Gastroesophageal sphincter (tissue), 4 donors: ENCODE measurements at regions not wholly inside any gene's neighbourhood (a gene's known extent, or its start where the extent isn't known, plus 50 kb on each side); places are given as distances from the start of the nearest gene placed in this dataset.
"Not testable (repeated sequence)": the region's sequence is repeated elsewhere in the genome, so short reads cannot be mapped to it uniquely, and the experiment has no call there.

Source experiments
- ATAC-seq: fragments of 150-250 bp; one replicate; pipeline ENCODE4 v1.9.1; 2016; ENCODE audit warnings: mild to moderate bottlenecking, moderate library complexity
- H3K27ac ChIP-seq, 4 donors: fragments of 200-600 bp; sonication (generic) in 3 of 4; 1 replicate in 3 of 4; 2 replicates in 1 of 4; pipeline ENCODE4 v1.5.1; 2016 to 2019
- H3K27me3 ChIP-seq: fragments of 200-600 bp; sonication (generic); one replicate; pipeline ENCODE4 v1.5.1; 2019
- H3K36me3 ChIP-seq, 2 donors: fragments of 200-600 bp; sonication (generic); one replicate each; pipeline ENCODE4 v1.5.1; 2019; ENCODE audit warnings: control low read depth in 1 of 2
- H3K4me1 ChIP-seq, 3 donors: fragments of 200-600 bp; sonication (generic); 1 replicate in 2 of 3; 2 replicates in 1 of 3; pipeline ENCODE4 v1.5.1; 2016 to 2019; ENCODE audit warnings: control low read depth in 2 of 3
- H3K4me3 ChIP-seq, 2 donors: fragments of 200-600 bp; sonication (generic); one replicate each; pipeline ENCODE4 v1.5.1; 2019; ENCODE audit warnings: mild to moderate bottlenecking in 1 of 2, moderate library complexity in 1 of 2
- H3K9me3 ChIP-seq, 3 donors: fragments of 200-600 bp; sonication (generic); one replicate each; pipeline ENCODE4 v1.5.1; 2017 to 2019; ENCODE audit warnings: control low read depth in 2 of 3
- WGBS, 2 donors: methylation state at CpG; one replicate each; pipeline ENCODE4 v1.1.5; 2018; ENCODE audit warnings: low coverage in 1 of 2; 5-methylcytosine and 5-hydroxymethylcytosine counted together

- not testable (repeated sequence) for H3K9me3 ChIP-seq, H3K36me3 ChIP-seq, H3K4me1 ChIP-seq, H3K4me3 ChIP-seq, ATAC-seq, H3K27ac ChIP-seq, H3K27me3 ChIP-seq
- WGBS, 2 donors: 20% methylated on average over 1 of the region's 30 CpGs; no CpG with 5 or more reads in 1 of the 2 donors
These were observed 297.4 kb downstream of the CACNA1B start for GRCh38 chr9:138174954-138175353.

DNA sequence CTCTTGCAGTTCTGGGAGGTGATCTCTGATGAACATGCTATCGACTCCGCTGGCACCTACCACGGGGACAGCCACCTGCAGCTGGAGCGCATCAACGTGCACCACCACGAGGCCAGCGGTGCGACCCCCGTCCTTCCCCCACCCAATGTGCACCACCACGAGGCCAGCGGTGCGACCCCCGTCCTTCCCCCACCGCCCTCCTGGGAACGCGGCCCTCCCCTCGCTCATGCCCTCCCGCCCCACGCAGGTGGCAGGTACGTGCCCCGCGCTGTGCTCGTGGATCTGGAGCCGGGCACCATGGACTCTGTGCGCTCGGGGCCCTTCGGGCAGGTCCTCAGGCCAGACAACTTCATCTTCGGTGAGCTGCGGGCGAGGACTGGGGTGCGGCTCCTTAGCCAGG, 297.8 kb downstream of the CACNA1B start:
- not testable (repeated sequence) for H3K36me3 ChIP-seq, H3K27ac ChIP-seq, H3K9me3 ChIP-seq, H3K4me1 ChIP-seq, H3K4me3 ChIP-seq, ATAC-seq, H3K27me3 ChIP-seq
- no CpG with 5 or more reads among the region's 31 CpGs for WGBS, 2 donors

DNA sequence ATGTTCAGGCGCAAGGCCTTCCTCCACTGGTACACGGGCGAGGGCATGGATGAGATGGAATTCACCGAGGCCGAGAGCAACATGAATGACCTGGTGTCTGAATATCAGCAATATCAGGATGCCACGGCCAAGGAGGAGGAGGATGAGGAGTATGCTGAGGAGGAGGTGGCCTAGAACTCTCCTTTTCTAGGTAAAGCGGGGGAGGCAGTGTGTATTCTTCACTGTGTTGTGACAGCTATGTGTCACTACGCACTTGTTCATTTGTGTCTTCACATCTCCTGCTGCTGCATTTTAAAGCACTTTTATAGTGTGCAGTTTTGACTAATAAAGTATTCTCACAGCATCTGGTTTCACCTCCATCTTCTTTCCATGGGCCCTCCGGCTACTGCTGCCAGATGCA, 299.5 kb downstream of the CACNA1B start:
- H3K9me3 ChIP-seq, H3K27me3 ChIP-seq, H3K4me1 ChIP-seq, H3K27ac ChIP-seq, H3K36me3 ChIP-seq, ATAC-seq, H3K4me3 ChIP-seq: not testable (repeated sequence)
- 82 to 96% methylated on average over 2 to 7 of the region's 9 CpGs for WGBS, 2 donors

- H3K4me1 ChIP-seq, H3K27me3 ChIP-seq, ATAC-seq, H3K4me3 ChIP-seq, H3K36me3 ChIP-seq, H3K27ac ChIP-seq, H3K9me3 ChIP-seq: not testable (repeated sequence)
- WGBS, 2 donors: no CpG with 5 or more reads among the region's 4 CpGs
These were observed 301.4 kb downstream of the CACNA1B start for GRCh38 chr9:138179003-138179402.

DNA sequence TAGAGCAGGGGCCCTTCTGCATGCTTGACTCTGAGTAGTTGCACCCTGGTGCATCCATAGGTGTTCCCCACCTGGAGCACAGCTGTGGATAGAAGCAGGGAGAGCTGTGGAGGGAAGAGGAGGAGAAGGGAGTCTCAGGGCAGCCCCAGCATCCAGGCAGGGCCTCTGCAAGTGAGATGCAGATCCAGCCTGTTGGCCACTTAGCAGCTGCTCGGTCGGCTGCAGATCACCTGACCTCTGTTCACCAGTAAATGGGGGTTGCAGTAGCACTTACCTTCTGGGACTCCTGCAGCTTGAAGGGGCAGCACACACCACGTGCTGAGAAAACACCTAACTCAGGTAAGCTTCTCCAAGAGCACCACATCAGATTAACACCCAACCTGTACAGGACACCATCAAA, 302.1 kb downstream of the CACNA1B start:
- H3K4me1 ChIP-seq, ATAC-seq, H3K36me3 ChIP-seq, H3K27ac ChIP-seq, H3K9me3 ChIP-seq, H3K27me3 ChIP-seq, H3K4me3 ChIP-seq: not testable (repeated sequence)
- 44% methylated on average over 3 of the region's 3 CpGs; no CpG with 5 or more reads in 1 of the 2 donors for WGBS, 2 donors

GRCh38 chr9:138181963-138182362, 304.4 kb downstream of the CACNA1B start:
- not testable (repeated sequence) for H3K36me3 ChIP-seq, H3K27ac ChIP-seq, H3K4me3 ChIP-seq, ATAC-seq, H3K4me1 ChIP-seq, H3K27me3 ChIP-seq, H3K9me3 ChIP-seq
- 44 to 71% methylated on average over 1 of the region's 1 CpG for WGBS, 2 donors

- H3K4me1 ChIP-seq, H3K36me3 ChIP-seq, H3K27me3 ChIP-seq, H3K9me3 ChIP-seq, H3K4me3 ChIP-seq, H3K27ac ChIP-seq, ATAC-seq: not testable (repeated sequence)
- WGBS, 2 donors: 61% methylated on average over 3 of the region's 9 CpGs; no CpG with 5 or more reads in 1 of the 2 donors
These were observed 319.6 kb downstream of the CACNA1B start for GRCh38 chr9:138197156-138197555.

DNA sequence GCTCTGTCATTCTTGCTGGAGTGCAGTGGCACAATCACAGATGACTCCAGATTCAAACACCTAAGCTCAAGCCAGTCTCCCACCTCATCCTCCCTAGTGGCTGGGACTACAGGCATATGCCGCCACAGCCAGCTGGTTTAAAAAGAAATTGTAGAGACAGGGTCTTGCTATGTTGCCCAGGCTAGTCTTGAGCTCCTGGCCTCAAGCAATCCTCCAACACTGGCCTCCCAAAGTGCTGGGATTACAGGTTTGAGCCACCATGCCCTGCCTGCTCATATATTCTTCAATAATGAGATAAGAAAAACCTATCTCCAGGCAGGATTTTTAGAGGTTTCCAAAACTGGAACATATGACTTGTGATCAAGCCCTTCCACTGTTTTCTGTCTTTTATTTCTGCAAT, 321.4 kb downstream of the CACNA1B start:
- H3K27ac ChIP-seq, H3K27me3 ChIP-seq, ATAC-seq, H3K4me3 ChIP-seq, H3K9me3 ChIP-seq, H3K4me1 ChIP-seq, H3K36me3 ChIP-seq: not testable (repeated sequence)
- 90% methylated on average over 1 of the region's 1 CpG; no CpG with 5 or more reads in 1 of the 2 donors for WGBS, 2 donors

GRCh38 chr9:138199917-138200316, 322.3 kb downstream of the CACNA1B start:
- H3K27ac ChIP-seq, H3K4me1 ChIP-seq, H3K4me3 ChIP-seq, ATAC-seq, H3K27me3 ChIP-seq, H3K9me3 ChIP-seq, H3K36me3 ChIP-seq: not testable (repeated sequence)
- WGBS, 2 donors: 80% methylated on average over 10 of the region's 12 CpGs; no CpG with 5 or more reads in 1 of the 2 donors

GRCh38 chr9:138200481-138201142, 323.0 kb downstream of the CACNA1B start:
- H3K4me1 ChIP-seq, H3K27ac ChIP-seq, H3K36me3 ChIP-seq, H3K27me3 ChIP-seq, ATAC-seq, H3K4me3 ChIP-seq, H3K9me3 ChIP-seq: not testable (repeated sequence)
- no CpG with 5 or more reads among the region's 11 CpGs for WGBS, 2 donors

- H3K36me3 ChIP-seq, H3K27ac ChIP-seq, H3K27me3 ChIP-seq, H3K4me1 ChIP-seq, ATAC-seq, H3K9me3 ChIP-seq, H3K4me3 ChIP-seq: not testable (repeated sequence)
- 70% methylated on average over 2 of the region's 15 CpGs; no CpG with 5 or more reads in 1 of the 2 donors for WGBS, 2 donors
These were observed 323.7 kb downstream of the CACNA1B start for GRCh38 chr9:138201167-138201889.

- not testable (repeated sequence) for H3K4me1 ChIP-seq, H3K9me3 ChIP-seq, H3K27ac ChIP-seq, H3K36me3 ChIP-seq, H3K4me3 ChIP-seq, ATAC-seq, H3K27me3 ChIP-seq
- WGBS, 2 donors: 90% methylated on average over 2 of the region's 12 CpGs; no CpG with 5 or more reads in 1 of the 2 donors
These were observed 324.5 kb downstream of the CACNA1B start for GRCh38 chr9:138202043-138202442.

DNA sequence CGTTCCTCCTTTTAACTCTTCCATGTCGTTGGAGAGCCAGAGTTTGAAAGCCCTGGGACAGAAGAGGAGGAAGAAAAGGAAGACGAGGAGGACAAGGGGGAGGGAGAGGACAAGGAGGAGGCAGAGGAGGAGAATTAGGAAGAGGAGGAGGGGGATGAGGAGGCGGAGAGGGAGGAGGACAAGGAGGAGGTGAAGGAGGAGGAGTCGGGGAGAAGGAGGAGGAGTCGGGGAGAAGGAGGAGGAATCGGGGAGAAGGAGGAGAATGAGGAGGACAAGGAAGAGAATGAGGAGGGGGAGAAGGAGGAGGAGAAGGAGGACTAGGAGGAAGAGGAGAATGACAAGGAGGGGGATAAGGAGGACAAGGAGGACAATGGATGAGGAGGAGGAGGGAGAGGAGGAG, 325.7 kb downstream of the CACNA1B start:
- not testable (repeated sequence) for H3K4me1 ChIP-seq, H3K4me3 ChIP-seq, H3K9me3 ChIP-seq, H3K27me3 ChIP-seq, ATAC-seq, H3K27ac ChIP-seq, H3K36me3 ChIP-seq
- 49 to 79% methylated on average over 3 to 4 of the region's 7 CpGs for WGBS, 2 donors

- WGBS, 2 donors: 74% methylated on average over 8 of the region's 9 CpGs; no CpG with 5 or more reads in 1 of the 2 donors
- H3K4me1 ChIP-seq, H3K27me3 ChIP-seq, H3K27ac ChIP-seq, H3K36me3 ChIP-seq, H3K4me3 ChIP-seq, H3K9me3 ChIP-seq, ATAC-seq: not testable (repeated sequence)
These were observed 326.3 kb downstream of the CACNA1B start for GRCh38 chr9:138203872-138204271.
